Astrocyte (in vitro differentiated cells and primary cell): ENCODE measurements at regions not wholly inside any gene's neighbourhood (a gene's known extent, or its start where the extent isn't known, plus 50 kb on each side); places are given as distances from the start of the nearest gene placed in this dataset.

Source experiments
- DNase-seq: peaks from one replicate; pipeline ENCODE4 v3.0.0-alpha.2; 2010; ENCODE audit warnings: low read depth
- FAIRE-seq: peaks from 2 replicates; lab custom pipeline; 2011; peaks lifted over from hg19 to GRCh38; lab: Jason Lieb, UNC
- H2AFZ ChIP-seq: 2 replicates; pipeline ENCODE4 v1.6.0; 2012; ENCODE audit warnings: low read depth, low read length, inconsistent platforms
- H3K27ac ChIP-seq: 2 replicates; pipeline ENCODE4 v1.5.1; 2011; ENCODE audit warnings: low read depth, low read length, inconsistent platforms
- H3K27me3 ChIP-seq: 2 replicates; pipeline ENCODE4 v1.6.0; 2011; ENCODE audit warnings: low read length, inconsistent platforms; ENCODE audit not compliant: insufficient read depth
- H3K36me3 ChIP-seq: 2 replicates; pipeline ENCODE4 v1.5.1; 2011; ENCODE audit warnings: low read length, inconsistent platforms; ENCODE audit not compliant: insufficient read depth
- H3K4me1 ChIP-seq: 2 replicates; pipeline ENCODE4 v1.5.1; 2011; ENCODE audit warnings: low read length, inconsistent platforms; ENCODE audit not compliant: insufficient read depth
- H3K4me2 ChIP-seq: 2 replicates; pipeline ENCODE4 v1.6.0; 2012; ENCODE audit warnings: low read length, inconsistent platforms
- H3K4me3 ChIP-seq: 2 replicates; pipeline ENCODE4 v1.5.1; 2011; ENCODE audit warnings: low read depth, mild to moderate bottlenecking, low read length, inconsistent platforms; ENCODE audit not compliant: insufficient read depth
- H3K79me2 ChIP-seq: 2 replicates; pipeline ENCODE4 v1.6.0; 2012; ENCODE audit warnings: mild to moderate bottlenecking, low read length, inconsistent platforms; ENCODE audit not compliant: insufficient read depth
- H3K9ac ChIP-seq: 2 replicates; pipeline ENCODE4 v1.6.0; 2012; ENCODE audit warnings: mild to moderate bottlenecking, low read length, inconsistent platforms
- H3K9me3 ChIP-seq: 2 replicates; pipeline ENCODE4 v1.5.1; 2012; ENCODE audit warnings: low read depth, mild to moderate bottlenecking, low read length, inconsistent platforms; ENCODE audit not compliant: insufficient read depth
- H4K20me1 ChIP-seq: 2 replicates; pipeline ENCODE4 v1.6.0; 2012; ENCODE audit warnings: low read length, inconsistent platforms; ENCODE audit not compliant: insufficient read depth
- H3K27ac Mint-ChIP-seq: one replicate; pipeline ENCODE4 v1.8.0; 2021; ENCODE audit warnings: mild to moderate bottlenecking, mixed read lengths; ENCODE audit not compliant: unreplicated experiment
- H3K27me3 Mint-ChIP-seq: one replicate; pipeline ENCODE4 v1.8.0; 2021; ENCODE audit warnings: low read depth, mixed read lengths; ENCODE audit not compliant: unreplicated experiment
- H3K36me3 Mint-ChIP-seq: one replicate; pipeline ENCODE4 v1.8.0; 2021; ENCODE audit warnings: low read depth, mixed read lengths; ENCODE audit not compliant: unreplicated experiment
- H3K4me1 Mint-ChIP-seq: one replicate; pipeline ENCODE4 v1.8.0; 2021; ENCODE audit warnings: low read depth, mixed read lengths; ENCODE audit not compliant: unreplicated experiment
- H3K4me3 Mint-ChIP-seq: one replicate; pipeline ENCODE4 v1.8.0; 2021; ENCODE audit warnings: mild to moderate bottlenecking, moderate library complexity, mixed read lengths; ENCODE audit not compliant: unreplicated experiment
- H3K9me3 Mint-ChIP-seq: one replicate; pipeline ENCODE4 v1.8.0; 2021; ENCODE audit warnings: mild to moderate bottlenecking, mixed read lengths; ENCODE audit not compliant: unreplicated experiment
- EZH2 ChIP-seq: IDR thresholded peaks from 2 replicates; pipeline ENCODE4 v1.6.1; 2012; ENCODE audit warnings: mild to moderate bottlenecking, low read length, inconsistent platforms; ENCODE audit not compliant: insufficient read depth
- TF ChIP-seq, protein P1 (sequence below): IDR thresholded peaks from 2 replicates; pipeline ENCODE4 v1.5.1; 2011; ENCODE audit warnings: low read depth, mild to moderate bottlenecking, inconsistent platforms, low read length, moderate library complexity; ENCODE audit not compliant: insufficient read depth

DNA sequence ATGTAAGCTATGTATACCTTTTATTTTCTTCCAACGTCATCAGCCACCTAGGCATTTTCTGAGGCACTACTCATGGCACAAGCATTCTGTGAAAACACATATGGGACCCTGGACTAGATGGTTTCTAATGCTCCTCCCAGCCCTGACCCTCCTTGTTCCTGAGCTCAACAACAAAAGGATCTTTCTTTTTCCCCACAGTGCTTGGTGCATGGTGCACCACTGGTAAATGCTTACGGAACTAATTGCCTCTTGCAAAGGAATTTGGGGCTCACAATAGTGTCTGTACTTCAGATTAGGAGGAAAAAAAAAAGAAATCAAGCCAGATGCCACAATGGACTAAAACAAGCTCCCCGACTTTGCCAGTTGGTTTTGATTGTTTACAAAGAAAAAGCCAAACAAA lies 390.5 kb downstream of the PLPP3 start:
- Mint-ChIP-seq H3K4me3 (no peak overlapping the region), H3K27ac (no peak overlapping the region), H3K9me3 (no peaks in the 10 kb centered on the region), H3K27me3 (peaks cover 2% of the 10 kb centered on the region), H3K36me3 (no peaks in the 10 kb centered on the region), H3K4me1 (peaks cover 4% of the 10 kb centered on the region)
- Histone ChIP-seq H3K4me1 (no peaks in the 10 kb centered on the region), H2AFZ (no peak overlapping the region), H4K20me1 (no peaks in the 10 kb centered on the region), H3K79me2 (no peaks in the 10 kb centered on the region), H3K4me3 (no peak overlapping the region), H3K27ac (no peak overlapping the region), H3K4me2 (no peak overlapping the region), H3K36me3 (no peaks in the 10 kb centered on the region), H3K9ac (no peak overlapping the region), H3K9me3 (no peaks in the 10 kb centered on the region), H3K27me3 (no peaks in the 10 kb centered on the region)
- FAIRE-seq, result no peak
- DNase-seq, result no peak
- no peak for TF ChIP-seq EZH2
- TF ChIP-seq, protein P1, sequence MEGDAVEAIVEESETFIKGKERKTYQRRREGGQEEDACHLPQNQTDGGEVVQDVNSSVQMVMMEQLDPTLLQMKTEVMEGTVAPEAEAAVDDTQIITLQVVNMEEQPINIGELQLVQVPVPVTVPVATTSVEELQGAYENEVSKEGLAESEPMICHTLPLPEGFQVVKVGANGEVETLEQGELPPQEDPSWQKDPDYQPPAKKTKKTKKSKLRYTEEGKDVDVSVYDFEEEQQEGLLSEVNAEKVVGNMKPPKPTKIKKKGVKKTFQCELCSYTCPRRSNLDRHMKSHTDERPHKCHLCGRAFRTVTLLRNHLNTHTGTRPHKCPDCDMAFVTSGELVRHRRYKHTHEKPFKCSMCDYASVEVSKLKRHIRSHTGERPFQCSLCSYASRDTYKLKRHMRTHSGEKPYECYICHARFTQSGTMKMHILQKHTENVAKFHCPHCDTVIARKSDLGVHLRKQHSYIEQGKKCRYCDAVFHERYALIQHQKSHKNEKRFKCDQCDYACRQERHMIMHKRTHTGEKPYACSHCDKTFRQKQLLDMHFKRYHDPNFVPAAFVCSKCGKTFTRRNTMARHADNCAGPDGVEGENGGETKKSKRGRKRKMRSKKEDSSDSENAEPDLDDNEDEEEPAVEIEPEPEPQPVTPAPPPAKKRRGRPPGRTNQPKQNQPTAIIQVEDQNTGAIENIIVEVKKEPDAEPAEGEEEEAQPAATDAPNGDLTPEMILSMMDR, result no peak

DNA sequence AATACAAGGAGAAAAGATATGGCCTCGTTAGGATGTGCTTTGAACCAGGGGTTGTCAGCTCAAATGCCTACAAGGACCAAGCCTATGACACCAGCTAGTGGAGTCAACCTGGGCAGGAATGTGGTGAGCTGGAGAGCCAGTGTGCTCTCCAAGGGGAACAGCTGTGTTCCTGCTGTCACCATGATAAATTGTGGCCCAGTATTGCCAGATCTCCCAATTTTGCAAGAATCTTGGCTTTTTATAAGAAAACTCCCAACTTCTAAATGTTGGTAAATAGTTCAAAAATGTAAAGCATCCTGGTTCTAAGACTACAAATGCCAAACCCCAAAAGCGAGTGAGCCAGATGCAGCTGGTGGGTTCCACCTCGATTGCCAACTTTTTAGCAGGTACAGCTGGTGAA lies 391.1 kb downstream of the PLPP3 start:
- no peaks in the 10 kb centered on the region for H3K27me3 Mint-ChIP-seq
- H3K4me2 ChIP-seq, result no peak overlapping the region
- H3K9me3 Mint-ChIP-seq, result no peaks in the 10 kb centered on the region
- H3K9ac ChIP-seq, result no peak overlapping the region
- H3K4me3 ChIP-seq, result no peak overlapping the region
- H3K27me3 ChIP-seq, result no peaks in the 10 kb centered on the region
- H3K36me3 ChIP-seq, result no peaks in the 10 kb centered on the region
- H3K4me1 Mint-ChIP-seq, result peaks cover 4% of the 10 kb centered on the region
- DNase-seq, result no peak
- H4K20me1 ChIP-seq, result no peaks in the 10 kb centered on the region
- no peak overlapping the region for H2AFZ ChIP-seq
- no peak overlapping the region for H3K4me3 Mint-ChIP-seq
- no peaks in the 10 kb centered on the region for H3K4me1 ChIP-seq
- H3K36me3 Mint-ChIP-seq, result no peaks in the 10 kb centered on the region
- H3K27ac Mint-ChIP-seq, result no peak overlapping the region
- FAIRE-seq, result no peak
- no peak overlapping the region for H3K27ac ChIP-seq
- no peaks in the 10 kb centered on the region for H3K79me2 ChIP-seq
- TF ChIP-seq, protein P1, result no peak
- TF ChIP-seq EZH2, result no peak
- H3K9me3 ChIP-seq, result no peaks in the 10 kb centered on the region

DNA sequence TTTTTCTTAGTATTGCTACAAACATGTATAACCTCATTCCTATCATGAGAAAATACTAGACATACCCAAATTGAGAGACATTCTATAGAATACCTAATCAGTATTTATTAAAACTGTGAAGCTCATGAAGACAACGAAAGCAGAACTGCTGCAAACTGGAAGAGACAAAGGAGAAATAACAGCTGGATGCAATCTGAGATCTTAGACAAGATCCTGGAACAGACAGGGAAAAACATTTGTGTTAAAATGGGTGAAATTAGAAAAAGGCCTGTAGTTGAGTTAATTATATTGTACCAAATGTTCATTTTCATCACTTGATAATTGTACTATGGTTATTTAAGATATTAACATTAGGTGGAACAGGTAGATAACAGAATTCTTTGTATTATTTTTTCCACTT lies 392.0 kb downstream of the PLPP3 start:
- no peaks in the 10 kb centered on the region for H3K79me2 ChIP-seq
- H3K27me3 ChIP-seq, result no peaks in the 10 kb centered on the region
- Mint-ChIP-seq H3K9me3 (no peaks in the 10 kb centered on the region), H3K4me3 (no peak overlapping the region), H3K27ac (no peak overlapping the region), H3K36me3 (no peaks in the 10 kb centered on the region), H3K27me3 (no peaks in the 10 kb centered on the region), H3K4me1 (peaks cover 4% of the 10 kb centered on the region)
- TF ChIP-seq EZH2, result no peak
- H2AFZ ChIP-seq, result no peak overlapping the region
- FAIRE-seq (no peak), DNase-seq (no peak)
- H3K4me1 ChIP-seq, result no peaks in the 10 kb centered on the region
- no peaks in the 10 kb centered on the region for H3K9me3 ChIP-seq
- H3K4me2 ChIP-seq, result no peak overlapping the region
- H3K4me3 ChIP-seq, result no peak overlapping the region
- H4K20me1 ChIP-seq, result no peaks in the 10 kb centered on the region
- H3K9ac ChIP-seq, result no peak overlapping the region
- no peak overlapping the region for H3K27ac ChIP-seq
- H3K36me3 ChIP-seq, result no peaks in the 10 kb centered on the region
